Fibroblast of skin of right biceps (primary cell): ENCODE measurements at regions not wholly inside any gene's neighbourhood (a gene's known extent, or its start where the extent isn't known, plus 50 kb on each side); places are given as distances from the start of the nearest gene placed in this dataset.

Experiments used
- DNase-seq: peaks from one replicate; pipeline ENCODE4 v3.0.0-alpha.2; 2013

GRCh38 chr6:40192516-40192915 is 258.3 kb upstream of the MOCS1 start:
- DNase-seq, result no peak

DNA sequence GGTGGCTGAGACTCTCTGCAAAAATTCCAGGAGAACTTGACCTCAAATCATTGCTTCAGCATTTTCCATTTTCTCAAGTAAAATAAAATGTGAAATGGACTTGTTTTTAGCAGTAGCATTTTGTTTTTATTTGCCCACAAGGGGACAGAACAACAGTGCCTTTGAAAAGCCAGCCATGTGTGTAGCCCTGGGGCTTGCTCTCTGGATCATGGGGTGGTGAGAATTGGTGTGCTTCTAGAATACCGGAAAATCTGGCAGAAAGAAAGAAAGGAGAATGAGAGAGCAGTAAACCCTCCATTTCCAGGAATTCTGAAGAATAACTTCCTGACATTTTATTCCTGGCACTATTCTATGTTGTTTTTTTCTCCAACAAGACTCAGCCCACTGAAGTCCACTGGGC is 254.7 kb upstream of the MOCS1 start:
- DNase-seq, result no peak

- no peak for DNase-seq
Observed at GRCh38 chr6:40187535-40188144, 253.4 kb upstream of the MOCS1 start.

GRCh38 chr6:40185486-40185885 is 251.2 kb upstream of the MOCS1 start:
- no peak for DNase-seq

DNA sequence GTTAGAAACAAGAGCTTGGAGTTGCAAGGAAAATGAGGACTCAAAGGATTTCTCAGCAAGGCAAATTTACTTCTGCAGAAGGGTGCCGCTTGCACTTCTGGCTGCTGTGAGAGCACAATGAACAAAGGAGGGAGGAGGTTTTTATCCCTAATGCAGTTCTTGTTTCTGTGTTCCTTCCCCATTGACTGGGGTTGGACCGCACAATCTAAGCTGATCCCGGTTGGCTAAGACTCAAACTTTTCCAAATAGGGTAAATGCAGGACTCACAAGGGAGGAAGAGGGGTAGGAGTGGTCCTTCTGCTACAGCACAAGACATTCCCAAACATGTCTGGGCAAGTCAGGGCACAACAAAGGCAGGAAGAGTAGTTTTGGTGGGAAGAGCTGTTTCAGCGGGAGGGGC is 249.6 kb upstream of the MOCS1 start:
- no peak for DNase-seq

DNA sequence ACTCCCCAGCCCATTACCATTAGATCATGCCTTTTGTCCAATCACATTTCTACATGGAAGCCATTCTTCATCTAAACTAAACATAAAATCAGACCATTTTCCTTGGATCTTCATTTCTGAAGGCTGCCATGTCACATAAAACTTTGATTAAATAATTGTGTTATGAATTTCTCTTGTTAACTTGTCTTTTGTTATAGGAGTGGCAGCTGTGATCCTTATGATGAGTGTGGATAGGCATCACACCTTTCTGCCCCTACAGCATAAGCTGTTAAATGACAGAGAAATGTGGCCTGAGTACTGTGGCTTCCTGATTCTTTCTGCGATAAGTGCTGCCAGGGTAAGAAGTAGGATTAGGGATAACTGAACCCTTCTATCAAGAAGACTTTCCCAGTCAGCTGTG is 247.1 kb upstream of the MOCS1 start:
- DNase-seq, result no peak

- no peak for DNase-seq
Observed at GRCh38 chr6:40180271-40180670, 246.0 kb upstream of the MOCS1 start.

DNA sequence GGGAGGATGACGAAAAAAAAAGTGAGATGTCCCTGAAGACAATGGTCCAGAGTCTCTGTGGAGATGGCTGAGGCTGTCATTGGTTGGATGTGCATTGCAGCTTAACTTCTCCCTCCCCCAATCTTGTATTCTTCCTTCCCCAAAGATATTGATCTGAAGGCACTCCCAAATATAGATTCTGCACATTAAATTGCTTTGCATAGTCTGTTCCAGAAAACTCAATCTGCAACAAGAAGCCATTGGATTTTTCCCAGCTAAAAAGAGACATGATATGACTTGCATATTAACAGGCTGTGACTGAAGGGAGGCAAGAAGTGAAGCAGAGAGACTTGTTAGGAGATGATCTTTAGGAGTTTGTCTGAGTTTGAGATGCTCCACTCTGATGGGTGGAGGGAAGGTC is 245.2 kb upstream of the MOCS1 start:
- no peak for DNase-seq

DNA sequence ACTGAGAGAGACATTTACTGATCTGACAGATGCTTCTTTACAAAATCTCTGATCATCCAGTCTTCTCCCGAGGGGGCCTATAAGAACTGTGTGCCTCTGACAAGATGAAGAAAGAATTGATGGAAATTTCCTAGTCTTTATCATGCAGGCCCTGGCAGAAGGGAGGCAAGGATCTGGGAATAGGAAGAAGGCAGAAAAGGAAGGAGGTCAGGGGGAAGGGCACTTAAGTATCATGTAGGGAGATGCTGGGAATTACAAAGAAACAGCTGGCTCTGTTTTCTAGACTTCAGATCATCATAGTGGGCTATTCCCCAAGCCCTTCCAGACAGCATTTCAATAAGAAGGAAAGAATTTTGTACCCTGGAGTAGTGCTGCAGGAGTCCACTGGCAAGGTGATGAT is 243.3 kb upstream of the MOCS1 start:
- no peak for DNase-seq

- DNase-seq, result no peak
Observed at GRCh38 chr6:40176152-40176551, 241.9 kb upstream of the MOCS1 start.

- DNase-seq, result no peak
Observed at GRCh38 chr6:40172272-40172671, 238.0 kb upstream of the MOCS1 start.

GRCh38 chr6:40171343-40171742 is 237.1 kb upstream of the MOCS1 start:
- no peak for DNase-seq

DNA sequence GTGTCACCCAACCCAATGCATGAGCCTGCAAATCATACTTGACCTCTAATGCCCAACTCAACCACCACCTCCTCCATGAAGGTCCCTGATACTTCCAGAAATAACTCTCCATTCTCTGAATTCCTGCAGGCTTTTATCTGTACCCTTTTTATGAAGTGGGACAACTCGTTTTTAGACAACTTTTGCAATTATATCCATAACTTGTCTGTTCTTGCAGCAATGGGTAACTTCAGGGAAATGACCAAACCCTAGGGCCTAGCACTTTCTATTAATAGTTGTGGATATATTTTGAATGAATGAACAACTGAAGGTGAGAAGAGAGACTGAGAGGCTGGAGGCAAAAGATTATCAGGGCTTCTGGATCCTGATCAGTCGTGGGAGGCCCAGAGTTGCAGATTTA is 236.6 kb upstream of the MOCS1 start:
- no peak for DNase-seq

DNA sequence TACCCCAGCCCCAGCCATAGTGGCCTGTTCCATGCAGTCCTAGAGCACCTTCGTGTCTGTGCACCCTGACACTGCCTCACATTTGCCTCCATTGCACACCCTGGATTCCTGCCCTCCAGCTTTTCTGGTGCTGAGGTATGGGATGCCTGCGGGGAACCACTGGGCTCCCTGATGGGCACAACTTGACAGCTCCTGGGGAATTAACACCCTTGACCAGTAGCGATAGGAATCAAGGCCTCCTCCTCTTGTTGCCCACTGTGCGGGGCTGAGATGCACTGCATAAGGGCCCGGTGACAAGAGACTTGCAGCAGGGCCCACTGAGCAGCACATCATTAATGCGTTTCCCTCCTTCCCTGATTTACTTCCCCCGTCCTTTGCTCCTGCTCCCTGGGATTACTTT is 235.6 kb upstream of the MOCS1 start:
- DNase-seq, result no peak

DNA sequence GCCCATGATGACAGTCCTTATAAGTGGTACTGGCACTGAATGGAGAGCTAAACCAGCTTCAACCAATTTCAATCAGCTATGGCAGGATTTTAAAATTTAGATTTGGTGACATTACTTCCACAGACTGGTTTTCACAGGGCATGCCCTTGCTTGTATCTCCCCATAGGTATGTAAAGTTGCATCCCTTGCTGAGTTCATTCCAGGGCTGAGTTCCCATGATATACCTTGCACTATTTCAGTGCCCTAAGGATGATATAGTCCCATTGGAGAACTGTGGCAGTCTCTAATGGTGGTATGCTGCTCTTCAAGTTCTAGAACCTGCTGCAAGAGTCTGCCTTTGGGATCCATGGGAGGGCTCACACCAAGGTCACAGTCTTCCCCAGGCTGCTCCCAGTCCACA is 232.7 kb upstream of the MOCS1 start:
- no peak for DNase-seq

DNA sequence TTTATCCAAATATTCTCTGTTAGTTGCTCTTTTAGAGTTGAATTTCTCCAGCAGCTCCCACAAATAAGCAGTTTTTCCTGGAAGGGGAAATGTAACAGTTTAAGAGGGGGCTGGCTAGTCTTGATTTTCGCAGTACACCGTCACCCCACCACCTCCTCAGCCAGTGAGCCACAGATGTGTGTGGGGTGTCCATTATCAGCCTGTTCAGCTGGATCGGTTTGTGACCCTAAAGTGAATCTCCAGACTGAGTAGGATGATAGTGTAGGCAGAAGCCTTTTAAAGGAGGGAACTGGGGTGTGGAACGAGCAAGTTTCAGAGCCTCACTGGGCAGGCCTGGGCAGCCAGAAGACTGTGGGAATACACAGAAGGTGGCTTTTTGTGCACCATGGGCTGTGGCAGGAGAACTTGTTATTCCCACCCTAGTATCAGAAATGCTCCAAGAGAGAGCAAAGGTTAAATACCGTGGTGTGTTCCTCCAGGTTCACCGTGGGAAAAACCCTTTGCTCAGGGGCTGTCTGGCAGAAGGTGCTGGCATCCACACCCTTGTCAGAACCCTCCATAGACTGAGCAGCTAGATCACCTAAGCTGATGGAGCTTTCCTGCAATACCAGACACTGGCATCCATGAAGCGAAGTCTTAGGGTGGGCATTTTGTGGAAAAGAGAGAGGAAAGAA is 230.9 kb upstream of the MOCS1 start:
- no peak for DNase-seq

DNA sequence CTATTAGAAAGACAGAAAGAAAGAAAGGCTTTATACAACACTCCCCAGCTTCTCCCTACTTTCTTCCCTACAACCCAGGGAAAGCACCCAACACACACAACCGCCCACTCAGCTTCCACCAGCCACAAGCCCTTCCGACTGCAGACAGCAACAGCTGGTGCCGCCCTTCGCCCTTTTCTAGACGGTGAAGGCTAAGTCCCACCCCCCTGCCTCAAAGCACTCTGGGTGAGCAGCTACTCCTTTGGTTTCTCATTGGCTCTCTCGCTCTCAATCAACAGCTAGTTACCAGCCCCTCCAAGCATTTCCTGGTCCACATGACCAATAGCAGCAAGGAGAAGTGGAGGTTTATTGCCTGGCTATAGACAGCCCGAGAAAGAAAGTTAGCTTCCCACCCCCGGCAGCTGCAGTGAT is 230.1 kb upstream of the MOCS1 start:
- DNase-seq, result no peak

DNA sequence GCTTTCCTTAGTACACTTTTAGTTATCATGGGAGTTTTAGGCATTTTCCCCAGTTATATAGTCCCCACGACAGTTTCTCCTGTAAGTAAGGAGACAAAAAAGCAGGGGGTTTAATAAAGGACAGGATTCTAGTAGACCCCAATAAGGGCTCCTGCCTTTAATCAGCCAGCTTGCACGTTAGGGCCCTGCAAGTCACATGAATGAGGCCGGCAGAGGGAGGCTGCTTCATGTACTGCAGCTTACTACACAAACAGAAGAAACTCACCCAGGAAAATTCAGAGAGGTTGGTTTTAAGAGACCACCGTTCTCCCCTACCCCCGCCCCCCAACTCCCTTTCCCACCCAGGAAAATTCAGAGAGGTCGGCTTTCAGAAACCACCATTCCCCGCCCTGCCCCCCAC is 229.7 kb upstream of the MOCS1 start:
- DNase-seq, result no peak

GRCh38 chr6:40162074-40162473 is 227.8 kb upstream of the MOCS1 start:
- no peak for DNase-seq

DNA sequence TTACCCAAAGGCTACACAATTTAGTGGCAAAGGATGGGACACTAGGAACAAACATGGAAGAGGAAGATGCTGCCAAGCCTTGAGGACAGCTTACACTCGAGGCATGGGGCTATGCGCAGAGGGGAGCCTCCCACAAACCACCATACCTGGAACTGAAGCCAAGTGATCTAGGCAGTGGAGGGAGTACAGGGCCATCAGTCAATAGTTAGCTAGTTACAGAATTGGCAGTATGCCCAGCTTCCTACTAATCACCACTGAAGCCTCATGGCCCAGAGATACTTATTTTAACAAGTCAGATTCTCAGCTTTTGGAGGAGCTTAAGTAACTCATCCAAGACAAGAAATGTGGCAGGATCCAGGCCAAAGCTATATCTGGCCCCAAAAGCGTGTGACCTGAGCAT is 226.6 kb upstream of the MOCS1 start:
- no peak for DNase-seq

- DNase-seq, result no peak
Observed at GRCh38 chr6:40159865-40160264, 225.6 kb upstream of the MOCS1 start.

- no peak for DNase-seq
Observed at GRCh38 chr6:40152701-40153436, 218.6 kb upstream of the MOCS1 start.

DNA sequence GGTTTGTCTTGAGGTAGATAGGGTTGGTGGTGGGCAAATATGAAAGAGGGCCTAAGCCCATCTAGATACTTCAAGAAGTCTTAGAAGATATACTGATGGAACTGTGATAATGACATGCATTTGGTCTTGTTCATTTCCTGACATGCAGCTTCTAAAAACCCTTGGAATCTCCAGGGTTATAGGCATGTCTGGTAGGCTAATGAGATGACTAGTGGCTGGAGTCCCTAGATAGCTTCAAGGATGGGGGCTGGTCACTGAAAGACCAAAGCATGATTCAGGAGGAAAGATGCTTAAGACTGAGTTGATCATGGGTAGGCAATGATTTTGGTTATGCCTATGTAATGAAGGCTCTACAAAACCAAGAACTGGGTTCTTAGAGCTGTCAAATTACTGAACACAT is 217.9 kb upstream of the MOCS1 start:
- no peak for DNase-seq

DNA sequence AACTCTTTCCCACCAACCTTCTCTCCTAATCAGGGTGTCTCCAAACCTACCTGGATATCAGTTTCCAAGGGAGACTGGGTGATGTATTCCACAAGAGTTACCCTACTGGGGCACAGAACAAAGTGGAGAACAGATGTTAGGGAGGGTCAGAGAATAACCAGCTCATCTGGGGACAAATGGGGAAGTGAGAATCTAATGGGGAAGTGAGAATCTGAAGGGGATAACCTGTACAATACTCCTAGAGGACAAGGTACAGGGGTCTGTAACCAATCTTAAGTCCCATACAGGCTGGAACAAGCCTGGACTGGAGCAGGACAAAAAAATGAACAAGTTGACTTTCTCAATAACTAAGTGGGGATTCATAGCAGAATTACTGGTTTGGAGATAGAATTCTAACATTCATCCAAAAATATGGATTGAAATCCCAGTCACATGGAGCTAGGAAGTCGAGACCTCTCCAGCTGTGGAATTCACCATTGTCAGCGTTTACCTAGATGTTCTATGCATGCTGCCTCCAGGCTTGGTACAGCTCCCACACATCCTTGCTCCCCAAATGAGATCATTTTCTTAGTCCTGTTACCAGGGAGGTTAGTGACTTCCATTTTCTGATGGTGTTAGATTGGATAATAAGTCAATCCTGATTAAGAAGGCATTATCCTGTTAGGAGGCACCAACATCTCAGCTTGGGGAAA is 214.8 kb upstream of the MOCS1 start:
- DNase-seq, result no peak
